SIG-M5 (cell line): ENCODE measurements at regions not wholly inside any gene's neighbourhood (a gene's known extent, or its start where the extent isn't known, plus 50 kb on each side); places are given as distances from the start of the nearest gene placed in this dataset.

Experiments
- DNase-seq: peaks from one replicate; lab custom pipeline; 2025; lab: John Stamatoyannopoulos, UW

DNA sequence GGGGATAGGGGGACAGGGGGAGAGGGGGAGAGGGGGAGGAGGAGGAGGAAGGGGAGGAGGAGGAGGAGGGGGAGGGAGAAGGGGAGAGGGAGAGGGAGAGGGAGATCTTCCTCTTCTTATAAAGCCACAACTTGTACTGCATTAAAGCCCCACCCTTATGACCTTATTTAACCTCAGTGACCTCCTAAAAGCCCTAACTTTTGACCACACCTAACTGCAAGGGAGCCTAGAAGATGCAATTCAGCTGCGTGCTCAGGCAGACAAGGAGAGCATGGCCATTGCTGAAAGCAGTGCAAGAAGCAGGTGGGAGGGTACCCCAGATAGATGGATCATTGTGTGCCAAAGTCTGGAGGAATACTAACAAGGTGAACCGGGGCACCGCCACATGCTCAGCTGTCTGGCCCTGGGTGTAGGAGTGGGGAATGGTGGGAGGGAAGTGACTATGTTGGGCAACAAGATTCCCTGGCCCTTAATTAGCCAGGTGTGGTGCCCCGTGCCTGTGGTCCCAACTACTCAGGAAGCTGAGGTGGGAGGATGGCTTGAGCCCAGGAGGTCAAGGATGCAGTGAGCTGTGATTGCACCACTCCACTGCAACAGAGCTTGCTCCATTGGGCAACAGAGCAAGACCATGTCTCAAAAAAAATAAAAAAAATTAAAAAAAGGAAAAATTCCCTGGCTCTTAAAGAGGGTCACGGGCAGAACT, 125.4 kb upstream of the BOD1 start:
- no peak for DNase-seq

- no peak for DNase-seq
These were observed 126.0 kb upstream of the BOD1 start for GRCh38 chr5:173742432-173742816.

DNA sequence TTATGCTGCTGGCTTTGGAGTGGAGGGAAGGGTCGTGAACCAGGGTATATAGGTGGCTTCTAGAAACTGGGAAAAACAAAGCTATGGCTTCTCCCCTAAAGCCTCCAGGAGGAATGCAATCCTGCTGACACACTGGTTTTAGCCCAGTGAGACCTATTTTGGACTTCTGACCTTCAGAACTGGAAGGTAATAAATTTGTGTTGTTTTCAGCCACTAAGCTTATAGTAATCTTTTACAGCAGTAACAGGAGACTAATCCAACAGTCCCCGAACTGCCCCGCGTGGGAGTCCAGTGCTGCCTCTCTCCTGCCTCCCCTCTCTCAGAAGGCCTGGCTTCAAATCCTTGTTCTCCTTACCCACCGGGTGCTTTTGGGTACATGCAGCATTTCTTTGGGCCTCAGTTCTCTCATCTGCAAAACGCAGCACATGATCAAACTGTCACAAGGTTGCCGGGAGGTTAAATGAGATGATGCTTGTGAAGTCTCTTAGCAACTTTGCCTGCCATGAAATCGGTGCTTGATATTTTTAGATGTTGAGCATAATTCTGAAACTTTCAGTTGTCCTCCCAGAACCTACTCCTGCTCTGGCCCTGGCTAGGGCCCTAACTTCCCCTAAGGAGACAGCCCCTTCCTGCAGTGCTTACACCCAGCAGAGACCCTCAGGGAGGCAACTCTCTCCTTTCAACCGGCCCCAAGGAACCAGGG, 127.3 kb upstream of the BOD1 start:
- DNase-seq, result no peak

- no peak for DNase-seq
These were observed 128.1 kb upstream of the BOD1 start for GRCh38 chr5:173744551-173744950.

DNA sequence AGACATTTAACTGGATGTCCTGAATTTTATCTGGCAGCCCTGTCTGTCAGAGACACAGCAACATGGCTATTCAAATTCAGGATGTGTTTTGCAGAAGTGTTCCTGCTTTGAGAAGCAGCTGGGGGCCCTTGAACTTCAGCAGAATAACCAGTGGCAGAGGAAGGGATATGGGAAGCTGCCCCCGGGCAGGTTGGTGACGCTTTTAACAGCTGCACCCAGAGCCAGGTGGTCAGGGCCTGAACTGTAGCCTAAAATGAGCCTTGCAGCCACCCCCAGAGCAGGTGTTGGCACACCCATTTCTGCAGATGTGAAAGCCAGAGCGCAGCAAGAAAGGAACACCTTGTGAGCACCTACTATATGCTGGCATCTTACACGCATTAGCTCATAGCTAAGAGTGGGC, 128.7 kb upstream of the BOD1 start:
- DNase-seq, result no peak

DNA sequence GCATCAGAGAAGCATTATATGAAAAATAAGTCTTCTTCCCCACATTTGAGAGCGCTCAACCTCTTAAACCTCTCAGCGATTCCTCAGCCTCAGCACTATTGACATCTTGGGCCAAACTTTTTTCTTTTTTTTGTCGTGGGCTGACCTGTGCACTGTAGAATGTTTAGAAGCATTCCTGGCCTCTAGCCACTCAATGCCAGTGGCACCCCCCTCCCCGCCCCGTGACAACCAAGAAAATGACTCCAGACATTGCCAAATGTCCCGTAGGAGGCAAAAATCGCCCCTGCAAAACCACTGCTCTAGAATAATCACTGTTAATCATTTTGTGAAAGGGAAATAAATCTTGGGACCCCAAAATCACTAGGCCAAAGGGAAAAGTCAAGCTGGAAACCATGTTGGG, 129.1 kb upstream of the BOD1 start:
- no peak for DNase-seq

DNA sequence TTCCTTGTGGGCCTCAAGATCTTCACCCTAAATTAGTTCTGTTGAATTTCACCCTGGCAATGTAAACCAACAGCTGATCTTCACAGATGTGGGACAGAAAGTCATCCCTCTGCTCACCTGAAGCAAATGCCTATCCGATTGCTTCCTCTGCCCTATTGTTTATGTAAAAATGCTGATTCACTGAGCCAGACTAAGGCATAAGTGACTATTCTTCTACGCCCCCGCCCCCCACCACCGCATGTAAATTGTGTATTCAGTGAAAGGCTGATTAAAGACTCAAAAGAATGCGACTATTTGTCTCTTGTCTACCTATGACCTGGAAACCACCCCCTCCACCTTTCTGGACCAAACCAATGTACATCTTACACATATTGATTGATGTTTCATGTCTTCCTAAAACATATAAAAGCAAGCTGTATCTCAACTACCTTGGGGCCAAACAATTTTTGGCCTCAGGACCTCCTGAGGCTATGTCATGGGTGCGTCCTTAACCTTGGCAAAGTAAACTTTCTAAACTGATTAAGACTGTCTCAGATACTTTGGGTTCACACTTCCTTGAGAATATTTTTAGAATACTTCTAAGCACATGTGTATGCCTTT, 129.7 kb upstream of the BOD1 start:
- no peak for DNase-seq

- no peak for DNase-seq
These were observed 131.4 kb upstream of the BOD1 start for GRCh38 chr5:173747876-173748275.

DNA sequence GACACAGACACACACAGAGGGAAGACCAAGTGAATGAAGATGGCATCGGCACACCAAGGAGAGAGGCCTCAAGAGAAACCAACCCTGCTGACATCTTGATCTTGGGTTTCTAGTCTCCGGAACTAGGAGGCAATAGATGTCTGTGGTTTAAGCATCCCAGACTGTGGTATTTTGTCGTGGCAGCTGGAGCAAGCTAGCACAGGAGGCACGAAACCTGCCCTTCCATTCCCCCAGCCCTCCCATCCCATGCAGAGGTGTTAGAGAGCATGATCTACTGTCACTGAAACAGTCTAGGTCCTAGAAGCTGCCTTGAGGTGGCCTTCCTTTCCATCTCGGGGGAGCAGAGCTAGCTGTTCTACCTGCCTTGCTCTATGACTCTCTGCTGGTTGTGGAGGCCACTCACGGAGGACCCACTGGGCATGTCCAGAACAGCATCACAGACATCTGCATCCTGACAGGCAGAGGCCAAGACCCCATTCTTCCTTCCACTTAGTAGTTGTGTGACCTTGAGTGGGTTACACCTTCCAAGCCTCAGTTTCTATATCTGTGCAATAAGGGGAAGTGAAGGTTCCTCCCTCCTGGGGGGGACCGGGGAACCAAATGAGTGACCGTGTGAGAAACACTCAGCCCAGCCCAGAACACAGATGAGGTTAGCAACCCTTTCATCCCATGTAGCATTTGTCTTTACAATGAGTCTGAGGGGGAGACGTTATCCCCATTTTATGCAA, 134.3 kb upstream of the BOD1 start:
- no peak for DNase-seq

- no peak for DNase-seq
These were observed 134.8 kb upstream of the BOD1 start for GRCh38 chr5:173751266-173751600.

- no peak for DNase-seq
These were observed 135.5 kb upstream of the CPEB4 start for GRCh38 chr5:173752653-173753052.

DNA sequence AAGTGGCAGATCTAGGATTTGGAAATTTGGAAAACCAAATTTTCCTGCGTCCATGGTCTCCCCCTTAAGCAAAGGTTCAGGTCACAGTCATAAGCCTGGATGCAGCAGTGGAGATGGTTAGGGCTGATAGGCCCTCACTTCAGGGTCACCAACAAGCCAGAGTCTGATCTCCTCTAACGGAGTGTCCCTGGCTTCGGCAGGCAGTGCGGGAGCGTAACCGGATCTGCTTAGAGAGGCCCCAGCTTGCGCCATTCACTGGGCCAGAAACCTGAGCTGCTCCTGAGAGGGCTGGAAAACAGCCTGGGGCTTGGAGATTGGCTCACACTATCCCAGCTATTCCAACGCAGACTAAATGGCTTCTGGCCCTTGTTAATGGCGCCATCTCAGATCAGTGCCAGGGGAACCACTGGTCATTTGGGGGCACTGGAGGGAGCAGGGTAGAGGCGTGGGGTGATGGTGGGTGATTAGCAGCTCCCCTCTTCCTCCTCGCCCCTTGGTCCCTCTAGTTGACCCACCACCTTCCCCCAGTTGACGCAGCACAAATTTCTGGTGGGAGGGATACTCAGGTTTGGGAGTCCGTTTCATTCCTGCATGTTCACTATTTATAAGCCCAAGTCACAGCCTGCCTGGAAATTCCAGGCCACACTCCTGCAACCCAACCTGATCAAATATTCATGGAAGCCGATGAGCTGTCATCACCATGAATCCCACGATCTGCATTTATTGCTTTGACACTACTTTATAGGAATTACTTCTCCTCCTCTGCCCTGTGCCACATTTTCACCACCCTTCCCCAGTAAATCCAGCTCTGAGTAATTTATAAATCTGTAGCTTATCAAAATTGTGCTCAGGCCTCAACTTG, 134.6 kb upstream of the CPEB4 start:
- DNase-seq, result no peak

- no peak for DNase-seq
These were observed 132.8 kb upstream of the CPEB4 start for GRCh38 chr5:173755319-173755718.

DNA sequence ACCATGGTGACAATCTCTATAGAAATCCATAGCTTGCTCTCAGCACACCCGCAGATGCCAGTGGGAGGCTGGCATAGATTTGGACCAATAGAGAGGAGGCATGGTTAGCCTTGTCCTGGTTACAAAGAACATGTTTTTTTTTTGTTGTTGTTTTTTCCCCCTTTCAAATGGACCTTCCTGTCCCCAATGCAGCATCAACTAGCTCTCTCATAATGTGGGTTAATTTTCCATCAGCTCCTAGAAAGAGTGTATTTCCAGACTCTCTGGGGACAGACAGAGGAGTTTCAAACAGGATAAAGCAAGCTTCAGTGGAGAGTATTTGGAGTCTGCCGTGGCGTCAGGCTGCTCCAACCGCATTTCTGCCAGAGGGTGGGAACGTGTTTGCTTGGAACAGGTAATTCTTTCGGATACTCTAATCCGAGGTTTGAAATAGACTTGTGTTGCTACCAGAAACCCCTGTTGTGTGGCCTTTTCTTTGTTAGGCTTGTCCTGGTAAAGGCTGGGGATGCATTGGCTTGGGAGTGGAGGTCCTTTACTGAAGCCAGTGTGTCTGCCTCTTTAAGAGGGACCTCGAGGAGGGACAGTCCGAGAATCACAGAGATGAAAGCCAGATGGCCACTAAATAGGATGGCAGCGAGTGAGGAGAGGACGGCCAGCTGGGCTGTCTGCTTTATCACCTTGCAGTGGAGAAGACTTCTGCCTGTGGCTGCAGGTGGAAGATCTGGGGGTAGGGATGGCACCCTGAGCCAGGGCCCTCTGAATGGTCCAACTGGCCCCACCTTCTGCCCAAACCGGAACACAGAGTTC, 130.5 kb upstream of the CPEB4 start:
- DNase-seq, result no peak

GRCh38 chr5:173758676-173759075, 129.5 kb upstream of the CPEB4 start:
- no peak for DNase-seq

DNA sequence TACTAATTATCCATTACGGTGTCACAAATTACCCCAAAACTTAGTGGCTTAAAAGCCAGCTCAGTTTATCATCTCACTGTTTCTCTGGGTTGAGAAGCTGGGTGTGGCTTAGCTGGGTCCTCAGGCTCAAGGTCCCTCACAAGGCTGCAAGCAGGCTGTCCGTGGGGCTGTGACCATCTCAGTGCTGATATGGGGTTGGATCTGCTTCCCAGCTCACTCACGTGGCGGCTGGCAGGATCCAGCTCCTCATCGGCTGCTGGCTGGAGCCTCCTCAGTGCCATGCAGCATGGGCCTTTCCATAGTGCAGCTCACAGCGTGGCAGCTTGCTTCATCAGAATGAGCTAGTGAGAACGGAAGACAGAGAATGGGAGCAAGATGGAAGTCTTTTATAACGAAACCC, 128.5 kb upstream of the CPEB4 start:
- DNase-seq, result no peak

- DNase-seq, result no peak
These were observed 127.5 kb upstream of the CPEB4 start for GRCh38 chr5:173760461-173761177.

GRCh38 chr5:173761178-173761513, 127.0 kb upstream of the CPEB4 start:
- DNase-seq, result no peak

DNA sequence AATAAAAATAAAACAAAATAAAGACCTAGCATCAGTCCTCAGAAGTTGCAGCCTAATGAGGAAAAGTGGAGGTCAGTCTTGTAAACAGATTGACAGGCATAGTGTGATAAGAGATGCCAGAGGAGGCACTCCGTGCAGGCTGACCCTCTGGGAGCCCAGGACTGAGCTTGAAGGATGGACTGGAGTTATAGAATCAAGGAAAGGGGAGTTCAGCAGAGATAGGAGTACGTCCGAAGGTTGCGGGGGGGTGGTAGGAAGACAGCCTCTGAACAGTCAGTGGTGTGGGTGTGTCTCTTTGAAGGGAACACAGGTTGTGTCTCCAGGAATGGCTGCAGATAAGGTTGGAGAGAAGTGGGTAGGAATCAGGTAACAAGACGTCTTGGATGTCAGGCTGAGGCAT, 126.1 kb upstream of the CPEB4 start:
- DNase-seq, result no peak

GRCh38 chr5:173762930-173763329, 125.2 kb upstream of the CPEB4 start:
- DNase-seq, result no peak

- DNase-seq, result no peak
These were observed 124.7 kb upstream of the CPEB4 start for GRCh38 chr5:173763410-173763809.
